Muscle of leg (tissue), 3 donors: ENCODE measurements at regions not wholly inside any gene's neighbourhood (a gene's known extent, or its start where the extent isn't known, plus 50 kb on each side); places are given as distances from the start of the nearest gene placed in this dataset.

Source experiments
- DNase-seq: peaks from one replicate; pipeline ENCODE4 v3.0.0; 2013
- H3K27ac ChIP-seq: one replicate; pipeline ENCODE4 v1.5.1; 2013; ENCODE audit warnings: mild to moderate bottlenecking, low read length, control low read depth
- H3K27me3 ChIP-seq: one replicate; pipeline ENCODE4 v1.6.1; 2013; ENCODE audit warnings: low read length; ENCODE audit not compliant: control insufficient read depth, insufficient read depth
- H3K36me3 ChIP-seq: one replicate; pipeline ENCODE4 v1.6.1; 2013; ENCODE audit warnings: low read length; ENCODE audit not compliant: control insufficient read depth, insufficient read depth
- H3K4me1 ChIP-seq: one replicate; pipeline ENCODE4 v1.6.1; 2013; ENCODE audit warnings: low read length; ENCODE audit not compliant: control insufficient read depth, insufficient read depth
- H3K4me3 ChIP-seq: one replicate; pipeline ENCODE4 v1.5.1; 2013; ENCODE audit warnings: low read length, control low read depth
- H3K9me3 ChIP-seq: replicated peaks from 2 replicates; pipeline ENCODE4 v1.6.1; 2013; ENCODE audit warnings: low read depth, low read length; ENCODE audit not compliant: control insufficient read depth
- WGBS: methylation state at CpG from one replicate; pipeline ENCODE4 v1.1.5; 2013; ENCODE audit warnings: missing lambda C conversion rate; ENCODE audit not compliant: insufficient coverage; 5-methylcytosine and 5-hydroxymethylcytosine counted together

GRCh38 chr1:226816576-226816975 is 53.8 kb upstream of the PSEN2 start:
- no peak overlapping the region for H3K4me3 ChIP-seq
- DNase-seq, result no peak
- 69% methylated on average over 3 of the region's 3 CpGs for WGBS
- no peaks in the 10 kb centered on the region for H3K9me3 ChIP-seq
- no peaks in the 10 kb centered on the region for H3K36me3 ChIP-seq
- no peak overlapping the region for H3K27ac ChIP-seq
- H3K27me3 ChIP-seq, result no peaks in the 10 kb centered on the region
- H3K4me1 ChIP-seq, result peaks cover 31% of the 10 kb centered on the region

- Histone ChIP-seq H3K36me3 (no peaks in the 10 kb centered on the region), H3K4me3 (no peak overlapping the region)
These were observed 55.5 kb upstream of the PSEN2 start for GRCh38 chr1:226814751-226815537.

GRCh38 chr1:226813671-226814591 is 56.5 kb upstream of the PSEN2 start:
- DNase-seq, result no peak
- no peaks in the 10 kb centered on the region for H3K9me3 ChIP-seq
- 100% methylated on average over 1 of the region's 7 CpGs for WGBS
- H3K27me3 ChIP-seq, result no peaks in the 10 kb centered on the region
- no peaks in the 10 kb centered on the region for H3K36me3 ChIP-seq
- H3K4me3 ChIP-seq, result no peak overlapping the region
- H3K27ac ChIP-seq, result peak overlapping the region; percentile 84
- peaks cover 28% of the 10 kb centered on the region for H3K4me1 ChIP-seq

More at GRCh38 chr1:226814751-226815537, 55.5 kb upstream of the PSEN2 start:
- Histone ChIP-seq H3K27ac (peak overlapping the region; percentile 84), H3K4me1 (peaks cover 29% of the 10 kb centered on the region), H3K9me3 (no peaks in the 10 kb centered on the region), H3K27me3 (no peaks in the 10 kb centered on the region)
- peak; percentile 87 for DNase-seq
- WGBS, result 8% methylated on average over 7 of the region's 10 CpGs

- no peak for DNase-seq
- no peaks in the 10 kb centered on the region for H3K36me3 ChIP-seq
- no peaks in the 10 kb centered on the region for H3K27me3 ChIP-seq
- H3K27ac ChIP-seq, result no peak overlapping the region
- no CpG with 5 or more reads among the region's 4 CpGs for WGBS
- H3K4me3 ChIP-seq, result no peak overlapping the region
- peaks cover 26% of the 10 kb centered on the region for H3K4me1 ChIP-seq
- no peaks in the 10 kb centered on the region for H3K9me3 ChIP-seq
These were observed 59.7 kb upstream of the PSEN2 start for GRCh38 chr1:226810681-226811080.

- WGBS, result 77% methylated on average over 9 of the region's 11 CpGs
- peaks cover 20% of the 10 kb centered on the region for H3K4me1 ChIP-seq
- H3K36me3 ChIP-seq, result no peaks in the 10 kb centered on the region
- no peaks in the 10 kb centered on the region for H3K9me3 ChIP-seq
- H3K4me3 ChIP-seq, result no peak overlapping the region
- H3K27me3 ChIP-seq, result no peaks in the 10 kb centered on the region
- DNase-seq, result no peak
- no peak overlapping the region for H3K27ac ChIP-seq
These were observed 60.4 kb upstream of the PSEN2 start for GRCh38 chr1:226809785-226810571.

- DNase-seq, result no peak
- no peak overlapping the region for H3K4me3 ChIP-seq
- H3K27ac ChIP-seq, result no peak overlapping the region
- no peaks in the 10 kb centered on the region for H3K9me3 ChIP-seq
- no peaks in the 10 kb centered on the region for H3K36me3 ChIP-seq
- no peaks in the 10 kb centered on the region for H3K27me3 ChIP-seq
- H3K4me1 ChIP-seq, result peaks cover 6% of the 10 kb centered on the region
- WGBS, result 95% methylated on average over 5 of the region's 6 CpGs
These were observed 61.9 kb upstream of the PSEN2 start for GRCh38 chr1:226808501-226808900.

- WGBS, result 50% methylated on average over 1 of the region's 1 CpG
- no peak for DNase-seq
- H3K36me3 ChIP-seq, result no peaks in the 10 kb centered on the region
These were observed 63.4 kb upstream of the PSEN2 start for GRCh38 chr1:226806988-226807387.

GRCh38 chr1:226804907-226805759 is 65.3 kb upstream of the PSEN2 start:
- H3K4me3 ChIP-seq, result no peak overlapping the region
- no peak for DNase-seq
- no peaks in the 10 kb centered on the region for H3K36me3 ChIP-seq
- WGBS, result 85% methylated on average over 9 of the region's 12 CpGs
- peaks cover 4% of the 10 kb centered on the region for H3K4me1 ChIP-seq
- H3K9me3 ChIP-seq, result no peaks in the 10 kb centered on the region
- H3K27me3 ChIP-seq, result no peaks in the 10 kb centered on the region
- no peak overlapping the region for H3K27ac ChIP-seq

More at GRCh38 chr1:226806988-226807387, 63.4 kb upstream of the PSEN2 start:
- peaks cover 6% of the 10 kb centered on the region for H3K4me1 ChIP-seq
- no peaks in the 10 kb centered on the region for H3K27me3 ChIP-seq
- no peak overlapping the region for H3K27ac ChIP-seq
- no peaks in the 10 kb centered on the region for H3K9me3 ChIP-seq
- no peak overlapping the region for H3K4me3 ChIP-seq

- Histone ChIP-seq H3K36me3 (no peaks in the 10 kb centered on the region), H3K27me3 (no peaks in the 10 kb centered on the region), H3K27ac (peak overlapping the region; percentile 10), H3K4me1 (peaks cover 5% of the 10 kb centered on the region), H3K4me3 (no peak overlapping the region), H3K9me3 (no peaks in the 10 kb centered on the region)
- no CpG with 5 or more reads among the region's 2 CpGs for WGBS
- DNase-seq, result no peak
These were observed 61.8 kb upstream of the ITPKB start for GRCh38 chr1:226800763-226801380.
